HepG2 (cell line): ENCODE measurements at regions not wholly inside any gene's neighbourhood (a gene's known extent, or its start where the extent isn't known, plus 50 kb on each side); places are given as distances from the start of the nearest gene placed in this dataset.

Experiments
- ATAC-seq: fragments of 200-7000 bp; cut with Tn5 transposase; 3 replicates; pipeline ENCODE4 v1.9.1; 2020; ENCODE audit warnings: mild to moderate bottlenecking, moderate library complexity
- BruUV-seq: library from RNA; stranded (reverse); fragments of 400-500 nt; replicated peaks from 2 replicates; lab custom pipeline; 2021; lab: Mats Ljungman, UMichigan
- CTCF ChIA-PET: fragments of 300-600 bp; formaldehyde crosslinking; extraction: SDS; loops from one replicate; lab custom pipeline; 2021; ENCODE audit warnings: low total read pairs, inconsistent platforms, low intra/inter-chr PET ratio; lab: Yijun Ruan, JAX
- POLR2A ChIA-PET: fragments of 350-600 bp; sonication (Branson Sonifier 250); formaldehyde crosslinking; loops from one replicate; lab custom pipeline; 2020; ENCODE audit warnings: antibody characterized with exemption, inconsistent platforms; lab: Yijun Ruan, JAX
- DNase-seq: peaks from one replicate; pipeline ENCODE4 v3.0.0-alpha.2; 2015; ENCODE audit warnings: low spot score
- FAIRE-seq: peaks from 3 replicates; lab custom pipeline; 2011; peaks lifted over from hg19 to GRCh38; lab: Jason Lieb, UNC
- H2AFZ ChIP-seq: one replicate; pipeline ENCODE4 v1.6.1; 2011; ENCODE audit warnings: low read length, inconsistent platforms
- H3K27ac ChIP-seq: fragments of 300-600 bp; 3 replicates; pipeline ENCODE4 v1.8.0; 2011; ENCODE audit warnings: mixed run types, mild to moderate bottlenecking, mixed read lengths, low read length, inconsistent platforms; ENCODE audit not compliant: insufficient read depth; ENCODE audit errors: extremely low read length
- H3K27me3 ChIP-seq, 2 experiments: fragments of 200-600 bp in 1 of 2; 2 replicates in 1 of 2; 3 replicates in 1 of 2; pipeline versions ENCODE4 v1.6.0 to v1.8.0; 2011; ENCODE audit warnings: low read length in 2 of 2, mild to moderate bottlenecking in 2 of 2, moderate library complexity in 2 of 2, inconsistent platforms in 1 of 2; ENCODE audit not compliant: insufficient read depth in 2 of 2, control insufficient read depth in 1 of 2
- H3K36me3 ChIP-seq, 2 experiments: fragments of 200-600 bp in 1 of 2; replicated peaks in 1 of 2; 2 replicates in 1 of 2; 3 replicates in 1 of 2; pipeline versions ENCODE4 v1.5.1 to v1.8.0; 2011; ENCODE audit warnings: low read length in 2 of 2, inconsistent platforms in 1 of 2; ENCODE audit not compliant: insufficient read depth in 2 of 2, control insufficient read depth in 1 of 2
- H3K4me1 ChIP-seq: 2 replicates; pipeline ENCODE4 v1.5.1; 2012; ENCODE audit warnings: low read length, inconsistent platforms; ENCODE audit not compliant: insufficient read depth
- H3K4me2 ChIP-seq: 2 replicates; pipeline ENCODE4 v1.6.0; 2011; ENCODE audit warnings: low read depth, low read length, inconsistent platforms
- H3K4me3 ChIP-seq, 3 experiments: fragments of 200-600 bp in 1 of 3; sonication (generic), shearing (Covaris generic) in 1 of 3; replicated peaks in 1 of 3; 2 replicates each; pipeline ENCODE4 v1.5.1; 2011 to 2016; ENCODE audit warnings: low read length in 3 of 3, inconsistent platforms in 2 of 3, low read depth in 2 of 3, mild to moderate bottlenecking in 2 of 3, control low read depth in 1 of 3, mixed read lengths in 1 of 3; ENCODE audit not compliant: insufficient read depth in 1 of 3
- H3K79me2 ChIP-seq: one replicate; pipeline ENCODE4 v1.6.1; 2011; ENCODE audit warnings: low read length, inconsistent platforms; ENCODE audit not compliant: insufficient read depth
- H3K9ac ChIP-seq: 2 replicates; pipeline ENCODE4 v1.6.0; 2011; ENCODE audit warnings: mild to moderate bottlenecking, low read depth, low read length, inconsistent platforms; ENCODE audit not compliant: insufficient read depth
- H3K9me3 ChIP-seq: 2 replicates; pipeline ENCODE4 v1.5.1; 2012; ENCODE audit warnings: mild to moderate bottlenecking, low read length
- H4K20me1 ChIP-seq: 2 replicates; pipeline ENCODE4 v1.6.0; 2011; ENCODE audit warnings: inconsistent platforms, mild to moderate bottlenecking, low read length, moderate library complexity; ENCODE audit not compliant: insufficient read depth
- EP300 ChIP-seq, 3 experiments: sonication (generic) in 1 of 3; formaldehyde crosslinking in 1 of 3; IDR thresholded peaks; 2 replicates each; pipeline versions ENCODE4 v1.5.1 to v1.6.1; 2011 to 2020; ENCODE audit warnings: low read depth in 2 of 3, low read length in 2 of 3, borderline replicate concordance in 1 of 3, improper control_type of control experiment in 1 of 3, mild to moderate bottlenecking in 1 of 3, missing genetic modification reagents in 1 of 3, moderate library complexity in 1 of 3
- FLYWCH1 ChIP-seq: sonication (generic); formaldehyde crosslinking; IDR thresholded peaks from 2 replicates; pipeline ENCODE4 v1.8.1; 2023; ENCODE audit warnings: mild to moderate bottlenecking, missing genetic modification reagents
- ISL2 ChIP-seq: sonication (generic); formaldehyde crosslinking; IDR thresholded peaks from 2 replicates; pipeline ENCODE4 v1.5.0; 2020; ENCODE audit warnings: missing genetic modification reagents
- ISX ChIP-seq: sonication (generic); formaldehyde crosslinking; conservative IDR thresholded peaks from 2 replicates; pipeline ENCODE4 v1.5.0; 2020; ENCODE audit warnings: missing genetic modification reagents
- REPIN1 ChIP-seq: sonication (generic); formaldehyde crosslinking; IDR thresholded peaks from 2 replicates; pipeline ENCODE4 v1.8.0; 2022; ENCODE audit warnings: missing genetic modification reagents, low read depth, mild to moderate bottlenecking, borderline replicate concordance
- SMAD9 ChIP-seq: sonication (generic); formaldehyde crosslinking; IDR thresholded peaks from 2 replicates; pipeline ENCODE4 v1.5.1; 2020; ENCODE audit warnings: mild to moderate bottlenecking, missing genetic modification reagents
- TP53 ChIP-seq: sonication (generic); formaldehyde crosslinking; conservative IDR thresholded peaks from 2 replicates; pipeline ENCODE4 v1.4.0; 2020; ENCODE audit warnings: missing genetic modification reagents
- ZBTB7B ChIP-seq: sonication (generic); formaldehyde crosslinking; IDR thresholded peaks from 2 replicates; pipeline ENCODE4 v1.4.0; 2020; ENCODE audit warnings: missing genetic modification reagents
- ZNF17 ChIP-seq: sonication (generic); formaldehyde crosslinking; IDR thresholded peaks from 2 replicates; pipeline ENCODE4 v1.5.0; 2020; ENCODE audit warnings: mild to moderate bottlenecking, missing genetic modification reagents
- ZNF329 ChIP-seq: sonication (generic); formaldehyde crosslinking; IDR thresholded peaks from 2 replicates; pipeline ENCODE4 v1.9.0; 2021; ENCODE audit warnings: low read depth, mild to moderate bottlenecking, missing genetic modification reagents
- ZNF335 ChIP-seq: sonication (generic); formaldehyde crosslinking; IDR thresholded peaks from 2 replicates; pipeline ENCODE4 v1.4.0; 2020; ENCODE audit warnings: missing genetic modification reagents
- ZNF460 ChIP-seq: sonication (generic); formaldehyde crosslinking; IDR thresholded peaks from 2 replicates; pipeline ENCODE4 v1.5.1; 2020; ENCODE audit warnings: missing genetic modification reagents, mild to moderate bottlenecking, borderline replicate concordance
- ZNF687 ChIP-seq: sonication (generic); formaldehyde crosslinking; IDR thresholded peaks from 2 replicates; pipeline ENCODE4 v1.5.1; 2020; ENCODE audit warnings: mild to moderate bottlenecking, missing genetic modification reagents, moderate library complexity
- ZNF780A ChIP-seq: sonication (generic); formaldehyde crosslinking; IDR thresholded peaks from 2 replicates; pipeline ENCODE4 v1.8.0; 2022; ENCODE audit warnings: mild to moderate bottlenecking, missing genetic modification reagents, moderate library complexity
- ZNF792 ChIP-seq: IDR thresholded peaks from 2 replicates; pipeline ENCODE4 v1.6.1; 2016
- WGBS: methylation state at CpG from one replicate; pipeline ENCODE4 v1.1.6; 2017; ENCODE audit warnings: low lambda C conversion rate; 5-methylcytosine and 5-hydroxymethylcytosine counted together
- in situ Hi-C: cut with HindIII; loops from 2 replicates; pipeline ENCODE4 v1.10.0; 2017; ENCODE audit warnings: low pct_unique_long_range_greater_than_20kb; ENCODE audit not compliant: extremely low pct_ligation_motif_present
- intact Hi-C: fragments of 100-400 bp; cut with micrococcal nuclease; formaldehyde crosslinking; loops from one replicate; pipeline ENCODE4 v1.10.0; 2022; ENCODE audit not compliant: unreplicated experiment
- TF ChIP-seq, protein P1 (sequence below): sonication (generic); formaldehyde crosslinking; IDR thresholded peaks from 2 replicates; pipeline ENCODE4 v1.4.0; 2020; ENCODE audit warnings: missing genetic modification reagents
- TF ChIP-seq, protein P2 (sequence below), 2 experiments: fragments of 450-650 bp in 1 of 2; sonication (generic) in 1 of 2; formaldehyde crosslinking; IDR thresholded peaks; 2 replicates each; pipeline versions ENCODE4 v1.5.0 to v1.8.0; 2020 to 2022; ENCODE audit warnings: mild to moderate bottlenecking in 1 of 2, missing genetic modification reagents in 1 of 2
- TF ChIP-seq, protein P3 (sequence below): sonication (generic); formaldehyde crosslinking; IDR thresholded peaks from 2 replicates; pipeline ENCODE4 v1.8.0; 2022; ENCODE audit warnings: mild to moderate bottlenecking, missing genetic modification reagents, borderline replicate concordance

- Histone ChIP-seq H3K9me3 (no peaks in the 10 kb centered on the region), H3K27me3 (no peaks in the 10 kb centered on the region), H3K4me3 (no peak overlapping the region), H3K79me2 (no peaks in the 10 kb centered on the region), H3K4me2 (no peak overlapping the region), H2AFZ (no peak overlapping the region), H3K36me3 (no peaks in the 10 kb centered on the region), H3K4me1 (no peaks in the 10 kb centered on the region), H3K9ac (no peak overlapping the region), H4K20me1 (no peaks in the 10 kb centered on the region), H3K27ac (no peak overlapping the region)
- FAIRE-seq, result no peak
- no TSS peak for BruUV-seq
- ATAC-seq, result no peak
- intact Hi-C loops (no loop called here), in situ Hi-C loops (no loop called here)
- CTCF ChIA-PET, result no interaction called here
- 0% methylated on average over 1 of the region's 1 CpG for WGBS
- POLR2A ChIA-PET, result no interaction called here
- no peak for TF ChIP-seq ZNF780A (CRISPR knock-in tag)
- TF ChIP-seq SMAD9 (CRISPR knock-in tag), result no peak
- TF ChIP-seq ISL2 (CRISPR knock-in tag), result no peak
- no peak for TF ChIP-seq EP300 (IDR thresholded peaks at IDR 0.05; ENCODE audit: low read depth in 2 of 2, low read length in 2 of 2)
- TF ChIP-seq EP300 (CRISPR knock-in tag; IDR thresholded peaks at IDR 0.05; ENCODE audit: borderline replicate concordance), result no peak
- TF ChIP-seq ZNF687 (CRISPR knock-in tag), result no peak
- TF ChIP-seq REPIN1 (CRISPR knock-in tag), result no peak
- TF ChIP-seq ZNF335, result no peak
- TF ChIP-seq TP53 (CRISPR knock-in tag), result no peak
- TF ChIP-seq, protein P1, sequence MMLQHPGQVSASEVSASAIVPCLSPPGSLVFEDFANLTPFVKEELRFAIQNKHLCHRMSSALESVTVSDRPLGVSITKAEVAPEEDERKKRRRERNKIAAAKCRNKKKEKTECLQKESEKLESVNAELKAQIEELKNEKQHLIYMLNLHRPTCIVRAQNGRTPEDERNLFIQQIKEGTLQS (CRISPR knock-in tag), result no peak
- TF ChIP-seq ZNF460 (CRISPR knock-in tag), result no peak
- no peak for TF ChIP-seq ZBTB7B (CRISPR knock-in tag)
- TF ChIP-seq, protein P2, sequence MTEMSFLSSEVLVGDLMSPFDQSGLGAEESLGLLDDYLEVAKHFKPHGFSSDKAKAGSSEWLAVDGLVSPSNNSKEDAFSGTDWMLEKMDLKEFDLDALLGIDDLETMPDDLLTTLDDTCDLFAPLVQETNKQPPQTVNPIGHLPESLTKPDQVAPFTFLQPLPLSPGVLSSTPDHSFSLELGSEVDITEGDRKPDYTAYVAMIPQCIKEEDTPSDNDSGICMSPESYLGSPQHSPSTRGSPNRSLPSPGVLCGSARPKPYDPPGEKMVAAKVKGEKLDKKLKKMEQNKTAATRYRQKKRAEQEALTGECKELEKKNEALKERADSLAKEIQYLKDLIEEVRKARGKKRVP (CRISPR knock-in tag; IDR thresholded peaks at IDR 0.05), result no peak
- no peak for TF ChIP-seq ZNF17 (CRISPR knock-in tag)
- TF ChIP-seq ISX (CRISPR knock-in tag), result no peak
- no peak for TF ChIP-seq ZNF792 (CRISPR knock-in tag)
- TF ChIP-seq, protein P3, sequence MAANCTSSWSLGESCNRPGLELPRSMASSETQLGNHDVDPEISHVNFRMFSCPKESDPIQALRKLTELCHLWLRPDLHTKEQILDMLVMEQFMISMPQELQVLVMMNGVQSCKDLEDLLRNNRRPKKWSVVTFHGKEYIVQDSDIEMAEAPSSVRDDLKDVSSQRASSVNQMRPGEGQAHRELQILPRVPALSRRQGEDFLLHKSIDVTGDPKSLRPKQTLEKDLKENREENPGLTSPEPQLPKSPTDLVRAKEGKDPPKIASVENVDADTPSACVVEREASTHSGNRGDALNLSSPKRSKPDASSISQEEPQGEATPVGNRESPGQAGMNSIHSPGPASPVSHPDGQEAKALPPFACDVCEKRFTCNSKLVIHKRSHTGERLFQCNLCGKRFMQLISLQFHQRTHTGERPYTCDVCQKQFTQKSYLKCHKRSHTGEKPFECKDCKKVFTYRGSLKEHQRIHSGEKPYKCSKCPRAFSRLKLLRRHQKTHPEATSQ (CRISPR knock-in tag), result no peak
- TF ChIP-seq ZNF329 (CRISPR knock-in tag), result no peak
- TF ChIP-seq FLYWCH1 (CRISPR knock-in tag), result no peak
- no peak for DNase-seq
These were observed 200.6 kb downstream of the PTBP2 start for GRCh38 chr1:96922181-96922580.
